Ovary (tissue), 3 donors: ENCODE measurements at regions not wholly inside any gene's neighbourhood (a gene's known extent, or its start where the extent isn't known, plus 50 kb on each side); places are given as distances from the start of the nearest gene placed in this dataset.

ENCODE experiments used
- EP300 ChIP-seq: sonication (generic); formaldehyde crosslinking; IDR thresholded peaks from one replicate; pipeline ENCODE4 v1.6.1; 2017; ENCODE audit warnings: antibody characterized with exemption
- POLR2A ChIP-seq: fragments of 450-650 bp; IDR thresholded peaks from one replicate; pipeline ENCODE4 v1.6.1; 2017; ENCODE audit warnings: antibody characterized with exemption, mild to moderate bottlenecking, moderate library complexity
- TF ChIP-seq, protein P1 (sequence below), 3 donors: fragments of 450-650 bp in 2 of 3; fragments of 200-600 bp in 1 of 3; IDR thresholded peaks; one replicate each; pipeline versions ENCODE4 v1.5.1 to v1.8.0; 2016 to 2022; ENCODE audit warnings: antibody characterized with exemption in 3 of 3, mild to moderate bottlenecking in 1 of 3
- donor health status: DM: no; HTN: no; CAD: no.

DNA sequence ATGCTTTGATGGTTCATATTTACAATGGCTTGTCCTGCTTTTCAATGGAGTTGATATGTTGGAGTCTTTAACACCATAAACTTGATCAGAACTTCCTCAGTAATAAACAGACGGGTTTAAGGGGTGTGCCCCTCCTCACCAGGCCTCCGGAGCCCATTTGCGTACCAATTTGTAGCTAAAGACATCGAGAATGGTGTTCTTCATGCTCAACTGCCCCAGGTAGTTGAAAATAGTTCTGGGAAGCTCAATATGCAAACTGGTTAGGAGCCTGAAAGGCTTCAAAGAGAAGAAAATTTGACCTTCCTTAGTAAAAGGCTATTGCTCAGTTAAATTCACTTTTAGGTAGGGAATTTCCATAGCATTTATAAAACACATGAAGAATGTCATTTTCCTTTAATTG is 68.1 kb upstream of the RRP15 start:
- TF ChIP-seq, protein P1, sequence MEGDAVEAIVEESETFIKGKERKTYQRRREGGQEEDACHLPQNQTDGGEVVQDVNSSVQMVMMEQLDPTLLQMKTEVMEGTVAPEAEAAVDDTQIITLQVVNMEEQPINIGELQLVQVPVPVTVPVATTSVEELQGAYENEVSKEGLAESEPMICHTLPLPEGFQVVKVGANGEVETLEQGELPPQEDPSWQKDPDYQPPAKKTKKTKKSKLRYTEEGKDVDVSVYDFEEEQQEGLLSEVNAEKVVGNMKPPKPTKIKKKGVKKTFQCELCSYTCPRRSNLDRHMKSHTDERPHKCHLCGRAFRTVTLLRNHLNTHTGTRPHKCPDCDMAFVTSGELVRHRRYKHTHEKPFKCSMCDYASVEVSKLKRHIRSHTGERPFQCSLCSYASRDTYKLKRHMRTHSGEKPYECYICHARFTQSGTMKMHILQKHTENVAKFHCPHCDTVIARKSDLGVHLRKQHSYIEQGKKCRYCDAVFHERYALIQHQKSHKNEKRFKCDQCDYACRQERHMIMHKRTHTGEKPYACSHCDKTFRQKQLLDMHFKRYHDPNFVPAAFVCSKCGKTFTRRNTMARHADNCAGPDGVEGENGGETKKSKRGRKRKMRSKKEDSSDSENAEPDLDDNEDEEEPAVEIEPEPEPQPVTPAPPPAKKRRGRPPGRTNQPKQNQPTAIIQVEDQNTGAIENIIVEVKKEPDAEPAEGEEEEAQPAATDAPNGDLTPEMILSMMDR (IDR thresholded peaks at IDR 0.05): no peak
- no peak for TF ChIP-seq POLR2A
- TF ChIP-seq EP300: no peak
